SK-N-MC (cell line): ENCODE measurements at regions not wholly inside any gene's neighbourhood (a gene's known extent, or its start where the extent isn't known, plus 50 kb on each side); places are given as distances from the start of the nearest gene placed in this dataset.

ENCODE experiments used
- DNase-seq: peaks from one replicate; pipeline ENCODE4 v3.0.0-alpha.2; 2011; ENCODE audit warnings: low read depth, low spot score
- H3K27ac ChIP-seq: fragments of 200-600 bp; sonication (generic); 2 replicates; pipeline ENCODE4 v1.5.1; 2016; ENCODE audit warnings: mixed run types
- H3K36me3 ChIP-seq: fragments of 200-600 bp; sonication (generic); 2 replicates; pipeline ENCODE4 v1.6.1; 2017; ENCODE audit warnings: antibody characterized with exemption, low read length, mixed read lengths; ENCODE audit not compliant: insufficient read depth
- H3K4me3 ChIP-seq: fragments of 200-600 bp; sonication (generic); 2 replicates; pipeline ENCODE4 v1.5.1; 2016
- H3K9ac ChIP-seq: fragments of 200-600 bp; sonication (generic); 2 replicates; pipeline ENCODE4 v1.8.0; 2017; ENCODE audit warnings: mixed run types, mixed read lengths; ENCODE audit not compliant: insufficient read length
- H3K9me3 ChIP-seq: fragments of 200-600 bp; sonication (generic); 2 replicates; pipeline ENCODE4 v1.6.1; 2017; ENCODE audit warnings: low read depth, mild to moderate bottlenecking, antibody characterized with exemption, low read length, moderate library complexity, mixed read lengths
- EZH2 ChIP-seq: fragments of 200-600 bp; sonication (generic); IDR thresholded peaks from one replicate; pipeline ENCODE4 v1.6.1; 2017; ENCODE audit warnings: antibody characterized with exemption
- FOXP2 ChIP-seq: optimal IDR thresholded peaks from 2 replicates; pipeline ENCODE3; 2011; ENCODE audit warnings: mild to moderate bottlenecking, moderate library complexity; ENCODE audit not compliant: insufficient read depth; ENCODE audit errors: extremely low read length, control extremely low read depth
- POLR2AphosphoS5 ChIP-seq: IDR thresholded peaks from 2 replicates; pipeline ENCODE4 v1.6.1; 2012; ENCODE audit warnings: mild to moderate bottlenecking, low read depth, low read length, borderline replicate concordance

DNA sequence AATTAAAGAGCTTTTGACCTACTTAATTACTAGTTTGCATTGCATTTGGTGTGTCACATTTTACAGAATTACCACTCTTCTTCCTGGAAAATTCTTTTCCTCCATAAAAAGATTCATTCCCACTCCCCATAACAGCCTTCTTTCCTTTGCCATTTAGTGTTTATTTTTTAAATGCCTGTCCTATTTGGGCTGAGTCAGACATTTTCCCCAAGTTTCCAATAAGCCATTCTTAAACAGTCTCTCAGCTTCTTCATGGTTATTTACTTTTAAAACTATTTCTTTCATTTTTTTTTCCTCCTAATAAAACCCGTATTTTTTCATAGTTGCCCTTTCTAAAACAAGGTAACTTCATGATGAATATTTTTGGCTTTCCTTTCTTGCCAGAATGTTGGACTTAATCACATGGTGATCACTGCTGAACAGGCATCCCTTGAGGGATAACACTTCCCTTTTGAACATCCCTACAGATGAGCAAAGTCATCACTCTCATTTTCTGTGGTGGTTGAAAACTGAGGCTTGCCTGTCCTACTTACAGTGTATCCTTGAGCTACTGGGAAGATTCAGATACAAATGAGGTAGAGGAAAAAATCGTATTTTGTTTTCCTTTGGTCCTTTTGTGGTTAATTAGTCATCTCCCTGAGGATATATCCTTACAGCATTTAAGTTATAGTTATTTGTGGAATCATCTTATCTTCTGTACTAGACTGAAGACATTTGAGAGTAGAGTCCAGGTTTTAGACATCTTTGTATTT, 520.5 kb upstream of the NR3C2 start:
- Histone ChIP-seq H3K27ac (no peak overlapping the region), H3K9ac (no peak overlapping the region)
- no peak for DNase-seq

DNA sequence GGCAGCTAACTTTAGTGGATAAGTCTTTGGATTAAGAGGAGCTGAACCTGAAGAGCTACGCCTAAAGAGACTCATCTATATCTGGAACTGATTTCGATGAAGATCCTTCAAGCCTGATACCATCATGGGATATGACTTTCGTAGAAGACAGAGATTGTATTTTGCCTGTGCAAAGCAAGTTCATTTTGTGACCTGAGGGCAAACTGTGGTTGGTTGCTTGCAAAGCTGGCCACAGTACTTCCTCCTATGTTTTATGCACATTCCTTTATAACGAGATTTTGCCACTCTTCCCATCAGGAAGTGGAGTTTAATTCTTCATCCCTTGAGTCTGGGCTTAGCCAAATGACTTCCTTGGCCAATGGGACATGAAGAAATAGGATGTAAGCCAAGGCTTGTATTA, 519.3 kb upstream of the NR3C2 start:
- peak; percentile 55 for DNase-seq
- TF ChIP-seq FOXP2: no peak
- no peak for TF ChIP-seq POLR2AphosphoS5
- TF ChIP-seq EZH2: no peak
- no peaks in the 10 kb centered on the region for H3K9me3 ChIP-seq
- H3K4me3 ChIP-seq: no peak overlapping the region
- no peak overlapping the region for H3K27ac ChIP-seq
- no peak overlapping the region for H3K9ac ChIP-seq
- no peaks in the 10 kb centered on the region for H3K36me3 ChIP-seq

More for the DNA sequence above, 520.5 kb upstream of the NR3C2 start:
- Histone ChIP-seq H3K36me3 (no peaks in the 10 kb centered on the region), H3K9me3 (no peaks in the 10 kb centered on the region), H3K4me3 (no peak overlapping the region)
- no peak for TF ChIP-seq EZH2
- TF ChIP-seq FOXP2: no peak
- no peak for TF ChIP-seq POLR2AphosphoS5

DNA sequence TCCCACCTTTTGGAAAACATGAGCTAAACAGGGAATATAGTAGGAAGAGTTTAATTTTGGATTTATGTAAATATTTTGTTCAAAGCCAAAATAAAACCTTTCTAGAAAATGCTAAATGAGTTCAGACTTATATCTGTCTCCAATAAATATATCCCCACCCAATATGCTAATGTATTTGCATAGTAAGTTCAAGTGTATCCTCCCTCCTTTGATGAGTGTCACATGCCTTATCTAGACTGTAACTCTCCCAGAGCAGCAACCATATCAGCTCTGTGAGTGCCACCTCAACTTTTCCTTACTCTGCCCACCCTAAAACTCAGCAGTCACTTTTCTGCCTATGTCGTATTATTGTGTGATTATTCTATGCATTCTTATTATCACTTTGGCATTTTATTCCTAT, 516.1 kb upstream of the NR3C2 start:
- H3K36me3 ChIP-seq: no peaks in the 10 kb centered on the region
- no peak overlapping the region for H3K4me3 ChIP-seq
- no peak for DNase-seq
- H3K9me3 ChIP-seq: no peaks in the 10 kb centered on the region
- no peak overlapping the region for H3K27ac ChIP-seq
- TF ChIP-seq FOXP2 (no peak), EZH2 (no peak), POLR2AphosphoS5 (no peak)
- no peak overlapping the region for H3K9ac ChIP-seq

DNA sequence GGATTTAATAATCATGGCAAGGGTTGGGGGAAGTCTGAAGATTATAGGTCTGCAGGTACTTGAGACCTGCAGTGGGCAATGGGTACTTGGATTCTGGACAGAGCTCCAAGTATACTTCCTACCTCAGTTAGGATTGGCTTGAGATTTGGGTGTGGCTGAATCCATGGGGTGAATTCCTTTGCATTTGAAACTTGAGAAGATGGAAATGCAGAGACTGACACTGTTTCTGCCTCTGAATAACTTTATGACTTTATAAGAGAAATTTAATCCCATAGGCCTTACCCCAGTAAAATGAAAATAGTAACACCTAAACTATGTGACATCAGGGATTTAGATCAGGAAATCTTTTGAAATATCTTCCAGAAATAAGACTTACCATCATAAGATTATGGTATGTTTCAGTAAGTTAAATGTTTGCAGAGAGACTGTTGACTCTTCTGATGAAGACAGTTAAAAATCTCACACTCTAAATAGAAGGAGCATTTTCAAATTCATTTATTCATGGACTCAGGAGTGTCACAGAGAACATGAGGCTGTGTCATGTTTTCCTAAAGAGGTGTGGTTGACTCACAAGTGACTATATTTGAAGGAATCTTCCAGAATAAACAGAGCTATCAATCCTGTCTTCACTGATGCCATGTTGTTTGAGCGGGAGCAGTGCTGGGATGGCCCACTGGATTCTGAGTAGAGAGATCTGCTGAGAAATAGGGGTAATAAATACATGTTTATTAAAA, 513.5 kb upstream of the NR3C2 start:
- no peak overlapping the region for H3K4me3 ChIP-seq
- H3K27ac ChIP-seq: no peak overlapping the region
- no peak overlapping the region for H3K9ac ChIP-seq
- no peaks in the 10 kb centered on the region for H3K36me3 ChIP-seq
- H3K9me3 ChIP-seq: no peaks in the 10 kb centered on the region
- DNase-seq: no peak
- TF ChIP-seq FOXP2 (no peak), POLR2AphosphoS5 (no peak), EZH2 (no peak)

DNA sequence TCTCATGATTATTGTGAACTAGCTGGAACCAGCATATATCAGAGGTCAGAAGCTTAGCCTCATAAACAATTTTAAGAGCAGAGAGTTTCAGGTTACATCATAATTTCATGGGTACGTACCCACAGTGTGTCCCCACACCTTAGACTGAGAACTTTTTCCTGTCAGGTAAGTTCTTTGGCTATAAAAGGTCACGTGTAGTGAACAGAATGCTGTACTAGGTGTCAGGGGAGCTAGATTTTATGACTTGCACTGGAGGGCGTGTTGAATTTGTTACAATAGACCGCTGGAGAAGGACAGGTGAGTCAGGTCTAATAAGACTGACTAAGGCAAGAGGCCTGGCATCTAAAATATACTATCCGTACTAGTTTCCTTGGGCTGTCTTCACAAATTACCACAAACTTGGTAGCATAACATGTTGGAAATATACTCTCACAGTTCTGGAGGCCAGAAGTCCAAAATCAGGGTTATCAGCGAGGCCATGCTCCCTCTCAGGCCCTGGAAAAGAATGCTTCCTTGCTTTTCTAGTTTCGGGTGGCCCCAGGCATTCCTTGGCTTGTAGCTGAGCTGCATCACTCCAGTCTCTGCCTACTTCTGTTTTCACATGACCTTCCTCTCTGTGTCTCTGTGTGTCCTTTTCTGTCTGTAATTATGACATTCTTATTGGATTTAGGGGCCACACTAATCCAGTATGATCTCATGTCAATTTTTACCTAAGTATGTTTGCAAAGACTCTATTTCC, 512.0 kb upstream of the NR3C2 start:
- no peak for DNase-seq
- Histone ChIP-seq H3K9ac (no peak overlapping the region), H3K4me3 (no peak overlapping the region), H3K27ac (no peak overlapping the region), H3K9me3 (no peaks in the 10 kb centered on the region), H3K36me3 (no peaks in the 10 kb centered on the region)
- TF ChIP-seq FOXP2 (no peak), POLR2AphosphoS5 (no peak), EZH2 (no peak)

DNA sequence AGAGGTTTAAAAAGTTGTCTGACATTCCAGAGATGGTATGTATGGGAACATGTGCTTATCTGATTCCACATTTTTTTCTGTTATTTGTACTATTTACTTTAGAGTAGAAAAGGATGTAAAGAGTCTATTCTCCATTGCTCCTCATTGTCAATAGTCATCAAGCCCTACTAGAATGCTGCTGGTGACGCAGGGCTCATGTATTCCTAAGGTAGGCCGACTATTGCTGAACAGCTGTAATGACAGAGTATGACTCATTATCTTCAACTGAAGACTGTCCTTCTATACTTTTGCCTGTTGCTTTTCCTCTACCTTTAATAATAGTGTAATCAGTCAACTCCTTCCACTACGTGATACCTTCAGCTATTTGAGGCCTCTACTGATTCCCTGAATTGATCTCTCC, 509.1 kb upstream of the NR3C2 start:
- Histone ChIP-seq H3K9me3 (no peaks in the 10 kb centered on the region), H3K4me3 (no peak overlapping the region), H3K27ac (no peak overlapping the region), H3K36me3 (no peaks in the 10 kb centered on the region), H3K9ac (no peak overlapping the region)
- TF ChIP-seq POLR2AphosphoS5: no peak
- TF ChIP-seq FOXP2: no peak
- no peak for TF ChIP-seq EZH2
- no peak for DNase-seq

DNA sequence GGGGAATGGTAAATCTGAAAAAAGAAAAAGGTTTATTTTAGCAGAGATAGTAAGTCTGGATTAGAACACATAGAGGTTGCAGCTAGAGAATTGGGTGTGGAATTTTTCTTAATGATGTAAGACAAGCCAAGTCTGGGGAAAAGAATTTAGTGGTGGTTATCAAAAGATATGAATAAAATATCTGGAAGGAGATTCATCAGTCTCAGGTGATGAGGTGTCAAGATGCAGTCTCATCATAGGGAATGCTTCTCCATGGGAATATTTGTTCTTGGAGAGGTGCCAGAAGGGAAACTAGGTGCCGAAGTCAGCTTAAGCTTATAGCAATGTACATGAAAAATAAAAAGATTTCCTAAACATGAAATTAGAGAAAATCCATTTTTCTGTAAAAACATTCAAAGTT, 504.1 kb upstream of the NR3C2 start:
- Histone ChIP-seq H3K9me3 (no peaks in the 10 kb centered on the region), H3K9ac (no peak overlapping the region), H3K27ac (no peak overlapping the region), H3K36me3 (no peaks in the 10 kb centered on the region), H3K4me3 (no peak overlapping the region)
- DNase-seq: no peak
- no peak for TF ChIP-seq EZH2
- no peak for TF ChIP-seq FOXP2

DNA sequence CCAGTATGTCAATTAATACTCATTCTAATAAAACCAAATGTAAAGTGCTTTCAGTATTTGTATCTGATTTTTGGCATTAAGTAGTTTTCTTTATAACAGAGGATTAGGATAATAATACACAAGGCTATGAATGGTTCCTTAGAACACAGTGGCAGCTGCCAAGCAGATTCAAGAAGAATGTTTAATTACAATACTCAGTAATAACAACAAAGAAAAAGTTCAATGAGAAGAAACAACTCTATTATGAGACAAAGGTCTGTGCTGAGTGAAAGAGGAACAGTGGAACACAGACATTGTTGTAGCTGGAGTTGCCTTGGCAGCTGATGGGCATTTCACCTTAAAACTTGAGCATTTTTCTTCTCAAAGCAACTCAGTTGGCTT, 502.6 kb upstream of the NR3C2 start:
- DNase-seq: no peak
- H3K9ac ChIP-seq: no peak overlapping the region
- no peaks in the 10 kb centered on the region for H3K9me3 ChIP-seq
- H3K4me3 ChIP-seq: no peak overlapping the region
- no peak overlapping the region for H3K27ac ChIP-seq
- H3K36me3 ChIP-seq: no peaks in the 10 kb centered on the region
- TF ChIP-seq FOXP2 (no peak), POLR2AphosphoS5 (no peak), EZH2 (no peak)
